Panc1 (cell line): ENCODE measurements at regions not wholly inside any gene's neighbourhood (a gene's known extent, or its start where the extent isn't known, plus 50 kb on each side); places are given as distances from the start of the nearest gene placed in this dataset.

ENCODE experiments used
- ATAC-seq: fragments of 200-7000 bp; cut with Tn5 transposase; 2 replicates; pipeline ENCODE4 v1.9.1; 2020; ENCODE audit warnings: mild to moderate bottlenecking, moderate library complexity
- BruUV-seq: library from RNA; stranded (reverse); fragments of 400-500 nt; replicated peaks from 2 replicates; lab custom pipeline; 2021; lab: Mats Ljungman, UMichigan
- CTCF ChIA-PET: fragments of 300-600 bp; sonication (Branson Sonifier 250); formaldehyde crosslinking; loops from one replicate; lab custom pipeline; 2022; ENCODE audit warnings: antibody characterized with exemption; lab: Charles Lee
- POLR2A ChIA-PET: fragments of 300-600 bp; sonication (Branson Sonifier 250); formaldehyde crosslinking; loops from one replicate; lab custom pipeline; 2022; ENCODE audit warnings: antibody characterized with exemption; lab: Charles Lee
- DNase-seq: peaks from one replicate; pipeline ENCODE4 v3.0.0-alpha.2; 2010; ENCODE audit warnings: low read depth, low spot score
- H3K27ac ChIP-seq: 2 replicates; pipeline ENCODE4 v1.5.1; 2011; ENCODE audit warnings: mild to moderate bottlenecking, low read length, inconsistent platforms
- H3K27me3 ChIP-seq: fragments of 200-500 bp; sonication (Bioruptor generic); 2 replicates; pipeline ENCODE4 v1.6.0; 2014; ENCODE audit warnings: low read length, inconsistent platforms; ENCODE audit not compliant: control insufficient read depth, insufficient read depth
- H3K36me3 ChIP-seq: fragments of 200-500 bp; sonication (Bioruptor generic); 2 replicates; pipeline ENCODE4 v1.5.1; 2014; ENCODE audit warnings: inconsistent platforms, mild to moderate bottlenecking, low read length, moderate library complexity; ENCODE audit not compliant: control insufficient read depth, insufficient read depth
- H3K4me1 ChIP-seq: 2 replicates; pipeline ENCODE4 v1.5.1; 2011; ENCODE audit warnings: inconsistent platforms, mild to moderate bottlenecking, low read length, moderate library complexity; ENCODE audit not compliant: control insufficient read depth, insufficient read depth
- H3K4me3 ChIP-seq, 2 experiments: 2 replicates each; pipeline ENCODE4 v1.5.1; 2011 to 2012; ENCODE audit warnings: low read depth in 2 of 2, low read length in 2 of 2, mild to moderate bottlenecking in 2 of 2, inconsistent platforms in 1 of 2, moderate library complexity in 1 of 2
- H3K9me3 ChIP-seq: fragments of 200-500 bp; sonication (Bioruptor generic); 2 replicates; pipeline ENCODE4 v1.5.1; 2014; ENCODE audit warnings: low read depth, mild to moderate bottlenecking, inconsistent platforms, low read length, moderate library complexity; ENCODE audit not compliant: control insufficient read depth, insufficient read depth
- POLR2AphosphoS5 ChIP-seq: IDR thresholded peaks from 2 replicates; pipeline ENCODE4 v1.6.1; 2012; ENCODE audit warnings: mild to moderate bottlenecking, low read depth, low read length, moderate library complexity
- SIN3A ChIP-seq: IDR thresholded peaks from 2 replicates; pipeline ENCODE4 v1.6.1; 2012; ENCODE audit warnings: low read depth, mild to moderate bottlenecking, low read length, moderate library complexity, borderline replicate concordance; ENCODE audit not compliant: insufficient read depth
- TCF7L2 ChIP-seq: IDR thresholded peaks from 2 replicates; pipeline ENCODE4 v1.6.1; 2011; ENCODE audit warnings: mild to moderate bottlenecking, low read depth, low read length, inconsistent platforms
- in situ Hi-C: cut with HindIII; loops from 2 replicates; pipeline ENCODE4 v1.10.0; 2016; ENCODE audit warnings: low sequenced_read_pairs, low pct_unique_long_range_greater_than_20kb
- intact Hi-C: fragments of 100-400 bp; cut with micrococcal nuclease; formaldehyde crosslinking; loops from one replicate; pipeline ENCODE4 v1.10.0; 2022; ENCODE audit not compliant: unreplicated experiment
- TF ChIP-seq, protein P1 (sequence below): fragments of 450-650 bp; IDR thresholded peaks from 2 replicates; pipeline ENCODE4 v1.5.1; 2017; ENCODE audit warnings: mild to moderate bottlenecking
- TF ChIP-seq, protein P2 (sequence below), 2 experiments: IDR thresholded peaks; 2 replicates each; pipeline ENCODE4 v1.6.1; 2011 to 2012; ENCODE audit warnings: low read depth in 2 of 2, control low read depth in 1 of 2, low read length in 1 of 2, mild to moderate bottlenecking in 1 of 2, moderate library complexity in 1 of 2; ENCODE audit not compliant: insufficient read depth in 1 of 2

DNA sequence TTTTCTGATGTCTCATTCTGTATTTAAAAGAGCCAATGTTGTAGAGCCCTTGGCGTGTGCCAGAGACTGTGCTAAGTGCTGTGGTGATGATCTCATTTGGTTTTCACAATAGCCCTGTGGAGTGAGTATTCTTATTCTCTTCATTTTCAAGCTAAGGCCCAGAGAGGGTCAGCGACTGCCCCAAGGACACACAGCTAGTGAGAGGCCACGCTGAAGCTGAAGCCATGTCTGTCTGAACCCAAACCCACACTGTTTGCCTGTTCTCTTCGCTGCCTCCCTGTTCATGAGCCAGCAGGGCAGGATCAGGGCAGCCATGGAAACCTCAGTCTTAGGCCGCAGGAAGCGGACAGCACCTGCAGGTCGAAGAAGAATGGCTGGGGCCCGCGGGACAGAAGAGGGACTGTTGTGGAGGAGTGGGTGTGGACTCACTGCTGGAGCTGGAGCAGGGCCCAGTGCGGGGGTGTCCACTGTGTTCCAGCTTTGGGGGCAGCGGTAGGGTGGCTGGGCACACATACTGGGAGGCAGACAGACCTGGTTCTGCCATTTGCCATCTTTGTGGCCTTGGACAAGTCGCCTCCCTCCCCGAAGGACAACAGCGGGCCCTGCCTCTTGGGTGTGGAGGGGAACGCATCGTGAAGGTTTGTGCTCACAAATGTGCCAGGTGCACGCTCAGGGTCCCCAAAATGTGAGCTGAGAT is 257.9 kb upstream of the MVB12B start:
- no peaks in the 10 kb centered on the region for H3K4me1 ChIP-seq
- no peak overlapping the region for H3K27ac ChIP-seq
- intact Hi-C loops = no loop called here
- H3K36me3 ChIP-seq = no peaks in the 10 kb centered on the region
- DNase-seq (no peak), ATAC-seq (no peak)
- TF ChIP-seq TCF7L2 (no peak), POLR2AphosphoS5 (no peak), SIN3A (no peak)
- TF ChIP-seq, protein P1, sequence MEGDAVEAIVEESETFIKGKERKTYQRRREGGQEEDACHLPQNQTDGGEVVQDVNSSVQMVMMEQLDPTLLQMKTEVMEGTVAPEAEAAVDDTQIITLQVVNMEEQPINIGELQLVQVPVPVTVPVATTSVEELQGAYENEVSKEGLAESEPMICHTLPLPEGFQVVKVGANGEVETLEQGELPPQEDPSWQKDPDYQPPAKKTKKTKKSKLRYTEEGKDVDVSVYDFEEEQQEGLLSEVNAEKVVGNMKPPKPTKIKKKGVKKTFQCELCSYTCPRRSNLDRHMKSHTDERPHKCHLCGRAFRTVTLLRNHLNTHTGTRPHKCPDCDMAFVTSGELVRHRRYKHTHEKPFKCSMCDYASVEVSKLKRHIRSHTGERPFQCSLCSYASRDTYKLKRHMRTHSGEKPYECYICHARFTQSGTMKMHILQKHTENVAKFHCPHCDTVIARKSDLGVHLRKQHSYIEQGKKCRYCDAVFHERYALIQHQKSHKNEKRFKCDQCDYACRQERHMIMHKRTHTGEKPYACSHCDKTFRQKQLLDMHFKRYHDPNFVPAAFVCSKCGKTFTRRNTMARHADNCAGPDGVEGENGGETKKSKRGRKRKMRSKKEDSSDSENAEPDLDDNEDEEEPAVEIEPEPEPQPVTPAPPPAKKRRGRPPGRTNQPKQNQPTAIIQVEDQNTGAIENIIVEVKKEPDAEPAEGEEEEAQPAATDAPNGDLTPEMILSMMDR = no peak
- POLR2A ChIA-PET = no interaction called here
- H3K4me3 ChIP-seq = no peak overlapping the region
- in situ Hi-C loops = no loop called here
- no TSS peak for BruUV-seq
- H3K27me3 ChIP-seq = no peaks in the 10 kb centered on the region; the same call in 1 of the 2 replicates
- no peaks in the 10 kb centered on the region for H3K9me3 ChIP-seq
- CTCF ChIA-PET = interaction anchor here (0.6 kb wide), 1 partner anchor 45 kb away, joined by 3 read pairs; no protein-coding TSS in a partner anchor

GRCh38 chr9:126069400-126069955 is 257.2 kb upstream of the MVB12B start:
- no peaks in the 10 kb centered on the region for H3K4me1 ChIP-seq
- BruUV-seq = no TSS peak
- no peak overlapping the region for H3K27ac ChIP-seq
- CTCF ChIA-PET = no interaction called here
- intact Hi-C loops (no loop called here), in situ Hi-C loops (no loop called here)
- POLR2A ChIA-PET = no interaction called here
- no peaks in the 10 kb centered on the region for H3K9me3 ChIP-seq
- H3K27me3 ChIP-seq = no peaks in the 10 kb centered on the region; the same call in 1 of the 2 replicates
- H3K4me3 ChIP-seq = no peak overlapping the region
- DNase-seq = no peak
- no peak for TF ChIP-seq POLR2AphosphoS5
- no peaks in the 10 kb centered on the region for H3K36me3 ChIP-seq
- ATAC-seq = no peak

DNA sequence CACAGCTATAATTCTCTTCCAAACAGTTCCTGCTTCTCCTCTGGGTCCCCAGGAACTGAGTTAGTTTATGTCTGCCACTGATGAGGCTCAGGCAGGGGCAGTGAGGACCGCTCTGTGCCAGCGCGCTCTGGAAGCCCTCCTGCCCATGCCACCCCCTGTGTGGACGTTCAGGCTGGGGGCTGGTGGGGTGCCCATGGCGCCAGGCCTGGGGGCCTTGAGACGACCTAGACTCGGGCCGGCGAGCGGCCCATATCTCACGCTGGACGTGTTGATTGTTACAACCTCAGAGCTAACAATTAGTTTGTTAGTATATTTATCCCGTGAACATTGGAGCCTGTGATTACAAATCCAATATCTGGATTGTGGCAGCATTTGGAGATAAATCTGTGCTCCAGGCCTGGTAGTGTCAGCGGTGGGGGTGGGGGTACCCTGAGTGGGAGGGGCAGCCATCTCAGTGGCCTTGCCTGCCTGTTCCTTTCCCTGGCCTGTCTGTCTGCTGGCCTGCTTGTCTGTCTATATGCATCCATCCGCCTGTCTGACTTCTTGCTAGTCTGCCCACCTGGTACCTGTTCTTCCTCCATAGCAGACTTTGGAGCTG is 256.5 kb upstream of the MVB12B start:
- POLR2A ChIA-PET = no interaction called here
- CTCF ChIA-PET = no interaction called here
- no peaks in the 10 kb centered on the region for H3K4me1 ChIP-seq
- DNase-seq (no peak), ATAC-seq (no peak)
- no peaks in the 10 kb centered on the region; the same call in 1 of the 2 replicates for H3K27me3 ChIP-seq
- no peaks in the 10 kb centered on the region for H3K36me3 ChIP-seq
- H3K4me3 ChIP-seq = no peak overlapping the region
- no peaks in the 10 kb centered on the region for H3K9me3 ChIP-seq
- no peak overlapping the region for H3K27ac ChIP-seq
- in situ Hi-C loops (no loop called here), intact Hi-C loops (no loop called here)
- TF ChIP-seq SIN3A = no peak
- TF ChIP-seq, protein P2, sequence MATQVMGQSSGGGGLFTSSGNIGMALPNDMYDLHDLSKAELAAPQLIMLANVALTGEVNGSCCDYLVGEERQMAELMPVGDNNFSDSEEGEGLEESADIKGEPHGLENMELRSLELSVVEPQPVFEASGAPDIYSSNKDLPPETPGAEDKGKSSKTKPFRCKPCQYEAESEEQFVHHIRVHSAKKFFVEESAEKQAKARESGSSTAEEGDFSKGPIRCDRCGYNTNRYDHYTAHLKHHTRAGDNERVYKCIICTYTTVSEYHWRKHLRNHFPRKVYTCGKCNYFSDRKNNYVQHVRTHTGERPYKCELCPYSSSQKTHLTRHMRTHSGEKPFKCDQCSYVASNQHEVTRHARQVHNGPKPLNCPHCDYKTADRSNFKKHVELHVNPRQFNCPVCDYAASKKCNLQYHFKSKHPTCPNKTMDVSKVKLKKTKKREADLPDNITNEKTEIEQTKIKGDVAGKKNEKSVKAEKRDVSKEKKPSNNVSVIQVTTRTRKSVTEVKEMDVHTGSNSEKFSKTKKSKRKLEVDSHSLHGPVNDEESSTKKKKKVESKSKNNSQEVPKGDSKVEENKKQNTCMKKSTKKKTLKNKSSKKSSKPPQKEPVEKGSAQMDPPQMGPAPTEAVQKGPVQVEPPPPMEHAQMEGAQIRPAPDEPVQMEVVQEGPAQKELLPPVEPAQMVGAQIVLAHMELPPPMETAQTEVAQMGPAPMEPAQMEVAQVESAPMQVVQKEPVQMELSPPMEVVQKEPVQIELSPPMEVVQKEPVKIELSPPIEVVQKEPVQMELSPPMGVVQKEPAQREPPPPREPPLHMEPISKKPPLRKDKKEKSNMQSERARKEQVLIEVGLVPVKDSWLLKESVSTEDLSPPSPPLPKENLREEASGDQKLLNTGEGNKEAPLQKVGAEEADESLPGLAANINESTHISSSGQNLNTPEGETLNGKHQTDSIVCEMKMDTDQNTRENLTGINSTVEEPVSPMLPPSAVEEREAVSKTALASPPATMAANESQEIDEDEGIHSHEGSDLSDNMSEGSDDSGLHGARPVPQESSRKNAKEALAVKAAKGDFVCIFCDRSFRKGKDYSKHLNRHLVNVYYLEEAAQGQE (IDR thresholded peaks at IDR 0.05; ENCODE audit: insufficient read depth in 1 of 2, low read depth in 2 of 2, low read length in 1 of 2) = no peak
- TF ChIP-seq, protein P1 = no peak
- no peak for TF ChIP-seq TCF7L2
- TF ChIP-seq POLR2AphosphoS5 = no peak
- BruUV-seq = no TSS peak
